ENCODE measurements at regions not wholly inside any gene's neighbourhood (a gene's known extent, or its start where the extent isn't known, plus 50 kb on each side); places are given as distances from the start of the nearest gene placed in this dataset.

DNA sequence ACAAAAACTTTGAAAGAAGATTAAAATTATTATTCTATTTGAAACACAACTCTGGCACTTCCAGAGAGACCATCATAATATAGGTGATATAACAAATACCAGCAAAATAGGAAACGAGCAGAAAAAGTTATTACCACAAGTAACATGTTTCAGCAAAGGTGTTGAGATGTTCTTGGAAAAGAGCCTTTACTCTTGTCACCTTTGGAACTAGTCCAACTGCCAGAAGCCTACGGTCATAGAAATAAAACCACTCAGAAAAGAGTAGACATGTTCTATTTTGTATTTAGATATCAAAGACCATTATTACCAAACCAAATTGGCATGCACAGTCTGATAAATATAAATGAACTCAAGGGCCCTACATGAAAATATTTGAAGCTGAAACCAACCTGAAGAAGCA lies 145.0 kb upstream of the DMAC1 start:
- no peak overlapping the region for H3K4me3 ChIP-seq (ENCODE audit: low read depth, low read length)
- H3K9me3 ChIP-seq (ENCODE audit: severe bottlenecking), result peaks cover 2% of the 10 kb centered on the region
- H3K27me3 ChIP-seq (ENCODE audit: insufficient read depth, low read depth, severe bottlenecking), result no peaks in the 10 kb centered on the region
- TF ChIP-seq, protein P1, sequence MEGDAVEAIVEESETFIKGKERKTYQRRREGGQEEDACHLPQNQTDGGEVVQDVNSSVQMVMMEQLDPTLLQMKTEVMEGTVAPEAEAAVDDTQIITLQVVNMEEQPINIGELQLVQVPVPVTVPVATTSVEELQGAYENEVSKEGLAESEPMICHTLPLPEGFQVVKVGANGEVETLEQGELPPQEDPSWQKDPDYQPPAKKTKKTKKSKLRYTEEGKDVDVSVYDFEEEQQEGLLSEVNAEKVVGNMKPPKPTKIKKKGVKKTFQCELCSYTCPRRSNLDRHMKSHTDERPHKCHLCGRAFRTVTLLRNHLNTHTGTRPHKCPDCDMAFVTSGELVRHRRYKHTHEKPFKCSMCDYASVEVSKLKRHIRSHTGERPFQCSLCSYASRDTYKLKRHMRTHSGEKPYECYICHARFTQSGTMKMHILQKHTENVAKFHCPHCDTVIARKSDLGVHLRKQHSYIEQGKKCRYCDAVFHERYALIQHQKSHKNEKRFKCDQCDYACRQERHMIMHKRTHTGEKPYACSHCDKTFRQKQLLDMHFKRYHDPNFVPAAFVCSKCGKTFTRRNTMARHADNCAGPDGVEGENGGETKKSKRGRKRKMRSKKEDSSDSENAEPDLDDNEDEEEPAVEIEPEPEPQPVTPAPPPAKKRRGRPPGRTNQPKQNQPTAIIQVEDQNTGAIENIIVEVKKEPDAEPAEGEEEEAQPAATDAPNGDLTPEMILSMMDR (IDR thresholded peaks at IDR 0.05; ENCODE audit: low read depth, low read length), result no peak
- no peaks in the 10 kb centered on the region for H3K36me3 ChIP-seq
- DNase-seq, result no peak
- H3K27ac ChIP-seq, result no peak overlapping the region

DNA sequence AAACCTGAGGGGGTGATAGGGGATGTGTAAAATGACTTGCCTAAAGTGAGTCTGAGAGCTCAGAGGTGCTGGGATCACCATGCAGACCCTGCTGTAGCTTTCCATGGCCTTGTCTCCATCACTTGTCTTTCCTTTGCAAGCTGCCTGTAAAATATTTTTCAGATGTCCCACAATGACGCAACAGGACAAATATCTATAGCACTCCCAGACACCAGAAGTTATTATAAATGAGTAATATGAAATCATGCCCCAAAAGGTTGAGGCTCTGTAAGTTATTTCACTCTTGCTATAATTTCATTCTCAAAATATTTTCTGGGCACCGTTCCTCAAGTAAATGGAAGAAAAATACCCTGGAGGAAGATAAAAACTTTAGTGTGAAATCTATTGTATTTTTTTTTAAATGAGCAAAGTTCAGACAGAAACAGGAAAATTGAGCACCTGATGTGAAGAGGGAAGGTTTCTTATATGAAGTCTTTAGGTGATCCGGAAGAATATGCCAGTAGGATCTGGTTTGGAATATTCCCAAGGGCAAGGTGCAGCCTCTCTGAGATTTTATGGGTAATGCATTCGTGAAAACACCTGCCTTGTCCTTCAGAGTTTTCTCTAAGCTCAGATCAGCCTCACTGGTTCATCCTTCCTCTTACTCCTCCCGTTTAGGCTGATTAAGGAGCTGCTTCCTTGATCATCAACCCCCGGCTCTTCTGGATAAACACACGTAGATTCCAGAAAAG lies 138.3 kb upstream of the DMAC1 start:
- H3K27me3 ChIP-seq (ENCODE audit: insufficient read depth, low read depth, severe bottlenecking), result no peaks in the 10 kb centered on the region
- no peaks in the 10 kb centered on the region for H3K36me3 ChIP-seq
- H3K4me3 ChIP-seq (ENCODE audit: low read depth, low read length), result no peak overlapping the region
- DNase-seq, result no peak
- H3K27ac ChIP-seq, result no peak overlapping the region
- H3K9me3 ChIP-seq (ENCODE audit: severe bottlenecking), result peaks cover 8% of the 10 kb centered on the region
- TF ChIP-seq, protein P1 (IDR thresholded peaks at IDR 0.05; ENCODE audit: low read depth, low read length), result no peak

DNA sequence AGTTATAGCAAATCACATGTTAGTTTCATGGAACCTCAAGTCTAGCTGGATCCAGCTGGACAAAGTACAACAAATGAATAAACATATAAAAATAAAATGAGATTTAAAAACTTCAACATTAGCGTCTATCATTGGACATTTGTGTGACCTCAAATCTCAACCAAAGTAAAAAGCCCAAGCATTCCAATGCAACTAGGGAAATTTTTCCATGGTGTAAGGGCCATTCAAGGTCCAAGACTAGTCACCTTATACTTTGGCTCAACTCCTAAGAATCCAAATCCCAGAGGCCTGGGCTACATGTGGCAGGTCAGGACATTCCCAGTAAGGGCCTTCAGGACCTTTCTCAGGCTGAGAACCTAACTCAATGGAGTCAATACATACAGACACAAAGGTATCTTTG lies 137.4 kb upstream of the DMAC1 start:
- Histone ChIP-seq H3K4me3 (ENCODE audit: low read depth, low read length) (no peak overlapping the region), H3K27me3 (ENCODE audit: insufficient read depth, low read depth, severe bottlenecking) (no peaks in the 10 kb centered on the region), H3K27ac (no peak overlapping the region), H3K36me3 (no peaks in the 10 kb centered on the region), H3K9me3 (ENCODE audit: severe bottlenecking) (peaks cover 8% of the 10 kb centered on the region)
- TF ChIP-seq, protein P1 (IDR thresholded peaks at IDR 0.05; ENCODE audit: low read depth, low read length), result no peak
- no peak for DNase-seq

DNA sequence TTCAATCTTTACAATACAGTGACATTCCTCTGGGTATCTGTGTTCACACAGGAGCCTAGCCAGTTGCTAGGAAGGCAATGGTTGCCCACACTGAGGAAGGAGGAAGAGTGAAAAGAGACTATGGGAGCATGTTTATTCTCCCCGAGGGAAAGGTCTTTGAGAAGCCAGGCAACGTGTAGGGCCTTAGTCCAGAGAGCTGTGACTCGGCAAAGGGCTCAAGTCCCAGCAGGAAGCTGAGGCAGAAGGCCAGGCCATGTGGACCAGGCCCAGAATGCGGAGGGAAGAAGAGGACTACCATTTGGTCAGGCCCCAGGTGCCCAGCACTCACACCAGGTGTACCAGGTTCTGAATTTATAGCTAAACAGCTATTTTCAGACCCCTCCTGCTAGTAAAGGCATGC lies 136.6 kb upstream of the DMAC1 start:
- DNase-seq, result no peak
- TF ChIP-seq, protein P1 (IDR thresholded peaks at IDR 0.05; ENCODE audit: low read depth, low read length), result no peak
- no peaks in the 10 kb centered on the region for H3K27me3 ChIP-seq (ENCODE audit: insufficient read depth, low read depth, severe bottlenecking)
- no peak overlapping the region for H3K4me3 ChIP-seq (ENCODE audit: low read depth, low read length)
- no peak overlapping the region for H3K27ac ChIP-seq
- peaks cover 8% of the 10 kb centered on the region for H3K9me3 ChIP-seq (ENCODE audit: severe bottlenecking)
- no peaks in the 10 kb centered on the region for H3K36me3 ChIP-seq

DNA sequence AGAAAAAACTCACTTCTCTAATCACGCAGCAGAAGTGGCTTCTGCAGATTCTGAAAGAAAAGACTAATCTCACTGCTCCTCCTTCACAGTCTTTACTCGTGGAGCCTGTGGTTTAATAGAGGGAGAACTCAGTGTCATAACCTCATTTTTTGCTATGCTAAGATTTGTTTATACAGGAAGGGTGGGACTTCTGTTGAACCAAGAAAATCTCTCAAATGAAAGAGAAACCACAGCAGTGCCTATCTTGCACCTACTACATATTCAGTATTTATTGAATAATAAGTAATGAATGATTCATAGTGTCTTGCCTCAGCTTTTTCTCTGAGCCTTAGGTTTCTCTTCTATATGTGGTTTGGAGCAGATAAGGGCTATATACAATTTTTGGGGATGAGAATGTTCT lies 136.1 kb upstream of the DMAC1 start:
- H3K27ac ChIP-seq, result no peak overlapping the region
- no peak overlapping the region for H3K4me3 ChIP-seq (ENCODE audit: low read depth, low read length)

More for the DNA sequence above, 136.1 kb upstream of the DMAC1 start:
- DNase-seq, result no peak
- TF ChIP-seq, protein P1 (IDR thresholded peaks at IDR 0.05; ENCODE audit: low read depth, low read length), result no peak
- H3K27me3 ChIP-seq (ENCODE audit: insufficient read depth, low read depth, severe bottlenecking), result no peaks in the 10 kb centered on the region
- H3K36me3 ChIP-seq, result no peaks in the 10 kb centered on the region
- peaks cover 8% of the 10 kb centered on the region for H3K9me3 ChIP-seq (ENCODE audit: severe bottlenecking)
